Activated naive CD4-positive, alpha-beta T cell treated with anti-CD3 and anti-CD28 coated beads, Interleukin-2, amount 10 ng/mL, durations not matched to agents 7 days and 5 days (primary cell): ENCODE measurements at regions not wholly inside any gene's neighbourhood (a gene's known extent, or its start where the extent isn't known, plus 50 kb on each side); places are given as distances from the start of the nearest gene placed in this dataset.

Experiments used
- CTCF ChIA-PET: fragments of 350-600 bp; sonication (Branson Sonifier 250); formaldehyde crosslinking; loops from one replicate; lab custom pipeline; 2021; ENCODE audit warnings: antibody characterized with exemption; lab: Charles Lee
- DNase-seq: peaks from one replicate; pipeline ENCODE4 v3.0.0-alpha.2; 2020
- H3K27ac Mint-ChIP-seq: one replicate; pipeline ENCODE4 v1.8.0; 2021; ENCODE audit warnings: mild to moderate bottlenecking, moderate library complexity, mixed read lengths
- H3K27me3 Mint-ChIP-seq: one replicate; pipeline ENCODE4 v1.8.0; 2021; ENCODE audit warnings: mild to moderate bottlenecking, mixed read lengths
- H3K36me3 Mint-ChIP-seq: one replicate; pipeline ENCODE4 v1.8.0; 2021; ENCODE audit warnings: mixed read lengths
- H3K4me1 Mint-ChIP-seq: one replicate; pipeline ENCODE4 v1.8.0; 2021; ENCODE audit warnings: mixed read lengths
- H3K4me3 Mint-ChIP-seq: one replicate; pipeline ENCODE4 v1.8.0; 2021; ENCODE audit warnings: mild to moderate bottlenecking, moderate library complexity, mixed read lengths
- H3K9me3 Mint-ChIP-seq: one replicate; pipeline ENCODE4 v1.8.0; 2021; ENCODE audit warnings: mixed read lengths

- H3K4me1 Mint-ChIP-seq = no peaks in the 10 kb centered on the region
- H3K27ac Mint-ChIP-seq = no peak overlapping the region
- H3K4me3 Mint-ChIP-seq = no peak overlapping the region
- H3K36me3 Mint-ChIP-seq = no peaks in the 10 kb centered on the region
- DNase-seq = no peak
- no peaks in the 10 kb centered on the region for H3K9me3 Mint-ChIP-seq
- H3K27me3 Mint-ChIP-seq = peaks cover 50% of the 10 kb centered on the region
- CTCF ChIA-PET = no interaction called here
These were observed 50.3 kb upstream of the ITGA11 start for GRCh38 chr15:68482246-68482645.

DNA sequence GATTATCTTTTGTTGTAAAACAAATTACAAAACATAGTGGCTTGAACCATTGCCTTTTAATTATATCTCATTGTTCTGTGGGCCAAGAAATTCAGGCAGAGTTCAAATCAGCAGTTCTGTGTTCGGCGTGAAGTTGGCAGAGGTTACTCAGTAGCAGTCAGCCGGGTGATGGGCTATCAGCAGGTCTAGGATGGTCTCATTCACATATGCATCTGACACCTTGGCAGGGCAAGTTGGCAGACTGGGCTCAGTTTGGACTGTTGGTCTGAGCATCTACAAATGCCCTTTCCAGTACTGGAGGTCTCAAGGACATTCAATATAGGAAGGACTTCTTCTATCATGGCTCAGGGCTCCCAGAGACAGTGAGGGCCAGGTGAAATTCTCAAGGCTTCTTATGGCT is 51.2 kb upstream of the ITGA11 start:
- no peak for DNase-seq
- Mint-ChIP-seq H3K4me1 (no peaks in the 10 kb centered on the region), H3K9me3 (no peaks in the 10 kb centered on the region), H3K36me3 (no peaks in the 10 kb centered on the region), H3K27me3 (peaks cover 52% of the 10 kb centered on the region), H3K4me3 (no peak overlapping the region), H3K27ac (no peak overlapping the region)
- CTCF ChIA-PET = no interaction called here

DNA sequence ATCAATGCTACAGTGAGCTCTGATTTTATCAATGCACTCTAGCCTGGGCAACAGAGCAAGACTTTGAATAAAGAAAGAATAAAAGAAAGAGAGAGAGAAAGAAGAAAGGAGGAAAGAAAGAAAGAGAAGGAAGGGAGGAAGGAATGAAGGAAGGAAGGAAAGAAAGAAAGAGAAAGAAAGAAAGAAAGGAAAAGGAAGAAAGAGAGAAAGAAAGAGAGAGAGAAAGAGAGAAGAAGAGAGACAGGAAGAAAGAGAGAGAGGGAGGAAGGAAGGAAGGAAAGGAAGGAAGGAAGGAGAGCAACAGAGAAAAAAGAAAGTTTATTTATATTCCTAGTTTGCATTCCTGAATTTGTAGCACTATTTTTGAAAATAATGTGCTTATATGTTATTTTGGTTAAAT is 52.3 kb upstream of the ITGA11 start:
- H3K4me3 Mint-ChIP-seq = no peak overlapping the region
- CTCF ChIA-PET = no interaction called here
- no peaks in the 10 kb centered on the region for H3K4me1 Mint-ChIP-seq
- DNase-seq = no peak
- no peak overlapping the region for H3K27ac Mint-ChIP-seq
- no peaks in the 10 kb centered on the region for H3K36me3 Mint-ChIP-seq
- peaks cover 52% of the 10 kb centered on the region for H3K27me3 Mint-ChIP-seq
- no peaks in the 10 kb centered on the region for H3K9me3 Mint-ChIP-seq

DNA sequence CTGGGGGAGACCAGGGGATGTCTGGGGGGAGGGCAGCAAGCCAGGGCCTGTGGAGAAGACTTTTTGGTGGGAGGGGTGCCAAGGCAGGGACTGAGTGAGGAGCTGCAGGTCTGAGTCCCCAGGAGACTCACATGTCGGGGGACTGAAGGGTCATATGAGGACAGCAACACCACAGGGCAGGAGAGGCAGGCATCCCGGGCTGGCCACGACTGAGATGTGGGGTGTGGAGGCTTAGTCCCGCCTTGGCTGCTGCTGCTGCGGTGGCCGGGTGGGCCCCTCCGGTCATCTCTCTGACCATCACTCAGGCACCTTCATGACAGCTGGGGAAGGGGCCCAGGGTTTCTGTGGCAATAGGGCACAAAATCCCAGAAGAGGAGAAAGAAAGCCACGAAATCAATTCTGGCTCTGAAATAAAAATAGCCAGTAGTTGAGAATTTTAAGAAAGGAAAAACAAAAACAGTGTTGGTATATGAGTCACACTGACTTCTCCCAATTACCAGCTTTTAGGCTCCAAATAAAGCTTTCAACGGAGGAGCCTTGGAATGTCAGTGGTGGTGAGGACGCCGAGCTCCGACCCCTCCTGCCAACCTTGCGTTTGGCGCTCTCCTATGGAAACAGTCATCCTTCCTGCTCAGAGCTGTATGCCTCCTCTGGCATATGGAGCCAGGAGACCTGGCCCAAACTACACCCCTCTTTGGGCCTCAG is 52.9 kb upstream of the ITGA11 start:
- Mint-ChIP-seq H3K9me3 (no peaks in the 10 kb centered on the region), H3K36me3 (no peaks in the 10 kb centered on the region), H3K4me3 (no peak overlapping the region), H3K4me1 (no peaks in the 10 kb centered on the region), H3K27ac (no peak overlapping the region), H3K27me3 (peaks cover 56% of the 10 kb centered on the region)
- DNase-seq = no peak
- CTCF ChIA-PET = no interaction called here

DNA sequence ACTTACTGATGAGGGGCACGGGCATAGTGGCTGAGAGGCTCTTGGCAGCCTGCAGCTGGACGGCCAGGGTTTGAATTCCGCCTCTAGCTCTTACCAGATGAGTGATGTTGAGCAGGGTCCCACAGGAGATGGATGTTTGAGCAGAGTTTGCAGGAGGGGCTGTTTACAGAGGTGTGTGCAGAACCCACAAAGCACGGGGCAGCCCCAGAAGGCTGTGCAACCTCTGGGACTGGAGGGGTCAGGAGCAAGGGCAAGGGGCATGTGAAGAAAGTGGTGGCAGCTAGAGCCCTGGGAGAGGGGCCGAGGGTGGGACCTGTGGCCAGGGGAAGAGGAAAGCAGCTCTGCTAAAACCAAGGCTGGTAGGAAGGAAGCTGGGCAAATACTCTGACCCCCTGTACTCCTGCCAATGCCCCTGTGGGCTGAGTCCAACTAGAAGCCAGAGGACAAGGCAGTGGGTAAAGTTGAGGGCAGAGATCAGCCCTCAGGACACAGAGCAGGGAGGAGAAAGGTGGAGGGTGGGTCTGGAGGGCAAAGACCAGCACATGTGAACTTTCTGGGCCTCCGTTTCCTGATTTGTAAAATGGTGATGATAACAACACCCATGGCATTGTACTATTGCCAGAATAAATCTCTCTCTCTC is 53.9 kb upstream of the ITGA11 start:
- no peak overlapping the region for H3K4me3 Mint-ChIP-seq
- H3K4me1 Mint-ChIP-seq = no peaks in the 10 kb centered on the region
- CTCF ChIA-PET = no interaction called here
- DNase-seq = no peak
- no peaks in the 10 kb centered on the region for H3K9me3 Mint-ChIP-seq
- H3K27me3 Mint-ChIP-seq = peaks cover 53% of the 10 kb centered on the region
- H3K36me3 Mint-ChIP-seq = no peaks in the 10 kb centered on the region
- no peak overlapping the region for H3K27ac Mint-ChIP-seq

GRCh38 chr15:68487087-68487843 is 55.3 kb upstream of the ITGA11 start:
- H3K27me3 Mint-ChIP-seq = peaks cover 51% of the 10 kb centered on the region
- no peaks in the 10 kb centered on the region for H3K4me1 Mint-ChIP-seq
- no peaks in the 10 kb centered on the region for H3K9me3 Mint-ChIP-seq
- no peak overlapping the region for H3K4me3 Mint-ChIP-seq
- H3K27ac Mint-ChIP-seq = no peak overlapping the region
- H3K36me3 Mint-ChIP-seq = no peaks in the 10 kb centered on the region
- DNase-seq = no peak
- CTCF ChIA-PET = interaction anchor here (0.9 kb wide), 1 partner anchor 52 kb away, joined by 4 read pairs; no protein-coding TSS in a partner anchor

GRCh38 chr15:68488290-68488689 is 56.3 kb upstream of the ITGA11 start:
- Mint-ChIP-seq H3K4me1 (no peaks in the 10 kb centered on the region), H3K36me3 (no peaks in the 10 kb centered on the region), H3K27me3 (peaks cover 54% of the 10 kb centered on the region), H3K9me3 (no peaks in the 10 kb centered on the region), H3K4me3 (no peak overlapping the region), H3K27ac (no peak overlapping the region)
- no peak for DNase-seq
- CTCF ChIA-PET = no interaction called here

- Mint-ChIP-seq H3K27ac (no peak overlapping the region), H3K9me3 (no peaks in the 10 kb centered on the region), H3K4me3 (no peak overlapping the region), H3K36me3 (no peaks in the 10 kb centered on the region), H3K4me1 (no peaks in the 10 kb centered on the region), H3K27me3 (peaks cover 58% of the 10 kb centered on the region)
- CTCF ChIA-PET = no interaction called here
- DNase-seq = no peak
These were observed 57.0 kb upstream of the ITGA11 start for GRCh38 chr15:68488966-68489365.

- peaks cover 58% of the 10 kb centered on the region for H3K27me3 Mint-ChIP-seq
- no peak overlapping the region for H3K4me3 Mint-ChIP-seq
- H3K27ac Mint-ChIP-seq = no peak overlapping the region
- H3K4me1 Mint-ChIP-seq = no peaks in the 10 kb centered on the region
- no peaks in the 10 kb centered on the region for H3K36me3 Mint-ChIP-seq
- DNase-seq = no peak
- H3K9me3 Mint-ChIP-seq = no peaks in the 10 kb centered on the region
- CTCF ChIA-PET = no interaction called here
These were observed 57.5 kb upstream of the ITGA11 start for GRCh38 chr15:68489421-68489820.

DNA sequence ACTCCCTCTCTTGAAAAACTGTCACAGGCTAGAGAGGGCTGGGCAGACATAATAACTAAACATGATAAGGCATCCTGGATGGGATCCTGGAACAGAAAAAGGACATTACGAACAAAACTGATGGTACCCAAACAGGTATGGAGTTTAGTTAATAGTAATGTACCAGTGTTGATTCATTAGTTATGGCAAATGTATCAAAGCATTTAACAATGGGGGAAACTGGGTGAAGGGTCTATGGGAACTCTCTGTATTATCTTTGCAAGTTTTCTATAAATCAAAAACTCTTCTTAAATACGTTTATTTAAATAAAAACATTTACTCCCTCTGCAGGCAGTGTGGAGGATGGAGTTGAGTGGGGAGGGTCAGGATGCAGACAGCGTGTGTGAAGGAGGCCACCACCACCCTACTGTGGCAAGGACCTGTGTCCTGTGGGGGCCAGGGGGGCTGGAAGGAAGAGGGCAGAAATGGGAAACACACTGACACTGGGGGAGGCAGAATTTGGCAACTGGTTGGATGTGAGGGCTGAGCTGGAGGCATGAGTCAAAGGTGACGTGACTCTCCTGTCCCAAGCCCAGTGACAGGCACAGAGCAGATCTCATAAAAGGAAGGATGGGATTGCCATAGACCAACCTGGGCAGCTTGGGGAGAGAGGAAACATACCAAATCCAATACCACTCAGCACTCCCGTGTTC is 59.6 kb upstream of the ITGA11 start:
- CTCF ChIA-PET = no interaction called here
- Mint-ChIP-seq H3K36me3 (no peaks in the 10 kb centered on the region), H3K4me3 (no peak overlapping the region), H3K4me1 (no peaks in the 10 kb centered on the region), H3K9me3 (no peaks in the 10 kb centered on the region), H3K27me3 (peaks cover 46% of the 10 kb centered on the region), H3K27ac (no peak overlapping the region)
- no peak for DNase-seq

DNA sequence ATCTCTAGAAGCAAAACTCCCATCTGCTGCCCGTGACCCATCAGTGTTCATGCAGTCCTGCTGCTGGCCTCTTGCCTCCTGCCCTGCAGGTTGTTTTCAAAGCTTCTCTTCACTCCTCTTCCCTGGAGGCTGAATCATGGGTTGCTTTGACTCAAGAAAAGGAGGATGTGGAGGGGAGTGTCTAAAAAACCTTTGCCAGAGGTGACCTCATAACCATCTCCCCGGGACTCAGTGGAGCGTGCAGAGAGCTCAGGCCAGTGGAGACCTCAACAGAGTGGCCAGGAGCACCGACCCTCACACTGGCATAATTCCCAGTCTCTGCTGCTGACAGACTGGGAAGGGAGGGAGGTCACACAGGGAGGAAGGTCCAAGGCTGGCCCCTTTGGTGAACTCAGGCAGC is 60.9 kb upstream of the ITGA11 start:
- Mint-ChIP-seq H3K27me3 (peaks cover 42% of the 10 kb centered on the region), H3K36me3 (no peaks in the 10 kb centered on the region), H3K27ac (no peak overlapping the region), H3K4me1 (no peaks in the 10 kb centered on the region), H3K9me3 (no peaks in the 10 kb centered on the region), H3K4me3 (no peak overlapping the region)
- CTCF ChIA-PET = interaction anchor here (0.7 kb wide), 1 partner anchor 62 kb away, joined by 3 read pairs; no protein-coding TSS in a partner anchor
- DNase-seq = no peak

DNA sequence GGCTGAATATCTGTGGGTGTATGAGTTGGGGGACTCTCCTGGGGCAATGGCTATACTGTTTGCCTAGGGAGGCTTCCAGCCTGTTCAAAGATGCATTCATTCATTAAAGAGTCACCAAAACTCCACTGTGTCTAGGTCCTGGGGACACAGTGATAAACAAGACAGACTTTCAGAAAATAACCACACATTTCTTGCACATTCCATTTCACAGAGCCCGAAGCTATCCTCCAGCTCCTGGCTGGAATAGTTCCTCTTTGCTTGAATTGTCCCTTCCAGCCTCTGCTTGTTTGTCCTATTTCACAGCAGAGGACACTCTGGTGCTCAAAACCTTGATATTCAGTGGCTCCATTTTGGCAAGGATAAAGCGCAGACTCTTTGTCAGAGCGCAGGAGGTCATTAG is 61.7 kb upstream of the ITGA11 start:
- Mint-ChIP-seq H3K27me3 (peaks cover 44% of the 10 kb centered on the region), H3K36me3 (no peaks in the 10 kb centered on the region), H3K27ac (no peak overlapping the region), H3K9me3 (no peaks in the 10 kb centered on the region), H3K4me1 (no peaks in the 10 kb centered on the region), H3K4me3 (no peak overlapping the region)
- CTCF ChIA-PET = interaction anchor here (0.7 kb wide), 1 partner anchor 61 kb away, joined by 3 read pairs; no protein-coding TSS in a partner anchor
- DNase-seq = no peak

GRCh38 chr15:68494573-68495110 is 62.7 kb upstream of the ITGA11 start:
- no peak for DNase-seq
- Mint-ChIP-seq H3K4me3 (no peak overlapping the region), H3K4me1 (no peaks in the 10 kb centered on the region), H3K27me3 (peaks cover 37% of the 10 kb centered on the region), H3K9me3 (no peaks in the 10 kb centered on the region), H3K27ac (no peak overlapping the region), H3K36me3 (no peaks in the 10 kb centered on the region)
- CTCF ChIA-PET = interaction anchor here (1.3 kb wide), 1 partner anchor 65 kb away, joined by 4 read pairs; no protein-coding TSS in a partner anchor
